K562 (cell line): ENCODE measurements at regions not wholly inside any gene's neighbourhood (a gene's known extent, or its start where the extent isn't known, plus 50 kb on each side); places are given as distances from the start of the nearest gene placed in this dataset.

Experiments
- ATAC-seq: fragments of 200-7000 bp; cut with Tn5 transposase; 3 replicates; pipeline ENCODE4 v1.9.1; 2020; ENCODE audit warnings: moderate library complexity
- BruUV-seq: library from RNA; stranded (reverse); fragments of 400-500 nt; replicated peaks from 2 replicates; lab custom pipeline; 2021; lab: Mats Ljungman, UMichigan
- CTCF ChIA-PET: fragments of 300-600 bp; formaldehyde crosslinking; extraction: SDS; loops from one replicate; lab custom pipeline; 2021; ENCODE audit warnings: low intra/inter-chr PET ratio; lab: Yijun Ruan, JAX
- POLR2A ChIA-PET: fragments of 300-600, 350-650 bp; sonication (Branson Sonifier 250); formaldehyde crosslinking; extraction: SDS; loops from one replicate; lab custom pipeline; 2021; ENCODE audit warnings: antibody characterized with exemption, inconsistent platforms; lab: Yijun Ruan, JAX
- DNase-seq, 4 experiments: peaks; one replicate each; pipeline versions ENCODE4 v3.0.0 to v3.0.0-alpha.2; 2011 to 2018; ENCODE audit warnings: low spot score in 3 of 4, mixed read lengths in 3 of 4; ENCODE audit errors: extremely low read depth in 1 of 4
- FAIRE-seq: peaks from 2 replicates; lab custom pipeline; 2011; peaks lifted over from hg19 to GRCh38; lab: Jason Lieb, UNC
- H2AFZ ChIP-seq: 2 replicates; pipeline ENCODE4 v1.6.0; 2011; ENCODE audit warnings: low read depth, low read length, control low read depth, inconsistent platforms
- H3K27ac ChIP-seq: fragments of 200-600 bp; 3 replicates; pipeline ENCODE4 v1.8.0; 2011; ENCODE audit warnings: low read depth, mild to moderate bottlenecking, control low read depth, inconsistent platforms, low read length, moderate library complexity, mixed read lengths; ENCODE audit errors: extremely low read depth
- H3K27me3 ChIP-seq, 2 experiments: fragments of 300-600 bp in 1 of 2; 2 replicates in 1 of 2; 3 replicates in 1 of 2; pipeline versions ENCODE4 v1.6.0 to v1.8.0; 2011; ENCODE audit warnings: inconsistent platforms in 2 of 2, low read length in 2 of 2, mild to moderate bottlenecking in 1 of 2, mixed read lengths in 1 of 2, moderate library complexity in 1 of 2; ENCODE audit not compliant: control insufficient read depth in 2 of 2, insufficient read depth in 2 of 2
- H3K36me3 ChIP-seq: fragments of 300-600 bp; 3 replicates; pipeline ENCODE4 v1.8.0; 2011; ENCODE audit warnings: mild to moderate bottlenecking, low read length, inconsistent platforms; ENCODE audit not compliant: control insufficient read depth, insufficient read depth
- H3K4me1 ChIP-seq, 2 experiments: fragments of 200-600 bp in 1 of 2; replicated peaks in 1 of 2; 2 replicates in 1 of 2; 3 replicates in 1 of 2; pipeline versions ENCODE4 v1.5.1 to v1.8.0; 2011; ENCODE audit warnings: inconsistent platforms in 2 of 2, low read length in 2 of 2, mild to moderate bottlenecking in 1 of 2, mixed read lengths in 1 of 2, moderate library complexity in 1 of 2; ENCODE audit not compliant: control insufficient read depth in 2 of 2, insufficient read depth in 2 of 2
- H3K4me2 ChIP-seq: 2 replicates; pipeline ENCODE4 v1.6.1; 2011; ENCODE audit warnings: low read length, control low read depth, inconsistent platforms, mixed read lengths; ENCODE audit not compliant: insufficient read depth
- H3K4me3 ChIP-seq: fragments of 200-600 bp; sonication (generic), shearing (Covaris generic); 2 replicates; pipeline ENCODE4 v1.5.1; 2016; ENCODE audit warnings: control low read depth, inconsistent platforms
- H3K79me2 ChIP-seq: fragments of 200-600 bp; 3 replicates; pipeline ENCODE4 v1.8.0; 2011; ENCODE audit warnings: low read length, inconsistent platforms; ENCODE audit not compliant: control insufficient read depth, insufficient read depth
- H3K9ac ChIP-seq, 2 experiments: 2 replicates each; pipeline versions ENCODE4 v1.6.0 to v1.6.1; 2011; ENCODE audit warnings: low read depth in 2 of 2, low read length in 2 of 2, control low read depth in 1 of 2, inconsistent platforms in 1 of 2, mild to moderate bottlenecking in 1 of 2, mixed read lengths in 1 of 2; ENCODE audit not compliant: insufficient read depth in 1 of 2
- H3K9me1 ChIP-seq: one replicate; pipeline ENCODE4 v1.6.0; 2011; ENCODE audit warnings: inconsistent platforms, mild to moderate bottlenecking, low read length, moderate library complexity; ENCODE audit not compliant: control insufficient read depth, insufficient read depth
- H3K9me3 ChIP-seq: replicated peaks from 2 replicates; pipeline ENCODE4 v1.5.1; 2011; ENCODE audit warnings: low read depth, low read length, inconsistent platforms; ENCODE audit not compliant: control insufficient read depth, insufficient read depth
- H4K20me1 ChIP-seq: replicated peaks from 2 replicates; pipeline ENCODE4 v1.6.1; 2011; ENCODE audit warnings: low read length, inconsistent platforms, mixed read lengths; ENCODE audit not compliant: control insufficient read depth, insufficient read depth
- ELF1 ChIP-seq: fragments of 200-800 bp; sonication (Bioruptor generic); IDR thresholded peaks from 2 replicates; pipeline ENCODE4 v1.6.1; 2016; ENCODE audit warnings: missing genetic modification characterization, missing compliant biosample characterization
- ESRRA ChIP-seq: fragments of 450-650 bp; IDR thresholded peaks from 2 replicates; pipeline ENCODE4 v1.6.1; 2014; ENCODE audit warnings: low read depth, mild to moderate bottlenecking, moderate library complexity, borderline replicate concordance
- GTF2E2 ChIP-seq: fragments of 200-800 bp; sonication (Bioruptor generic); IDR thresholded peaks from 2 replicates; pipeline ENCODE4 v1.6.1; 2016; ENCODE audit warnings: missing genetic modification characterization, missing compliant biosample characterization
- PHB ChIP-seq: fragments of 250-450 bp; sonication (Bioruptor Pico); IDR thresholded peaks from 2 replicates; pipeline ENCODE4 v1.5.0; 2021
- POLR2B ChIP-seq: fragments of 450-650 bp; IDR thresholded peaks from 2 replicates; pipeline ENCODE4 v1.6.1; 2018; ENCODE audit warnings: low read depth; ENCODE audit not compliant: partially characterized antibody
- ZNF507 ChIP-seq: conservative IDR thresholded peaks from 2 replicates; pipeline ENCODE4 v1.6.1; 2017; ENCODE audit warnings: missing genetic modification characterization, missing compliant biosample characterization
- ZNF512 ChIP-seq: IDR thresholded peaks from 2 replicates; pipeline ENCODE4 v1.6.1; 2016; ENCODE audit warnings: missing genetic modification characterization, missing compliant biosample characterization
- ZNF57 ChIP-seq: fragments of 450-650 bp; formaldehyde crosslinking; IDR thresholded peaks from 2 replicates; pipeline ENCODE4 v1.4.0; 2020; ENCODE audit warnings: mild to moderate bottlenecking, moderate library complexity
- WGBS: fragments of 100-300 bp; shearing (Covaris generic); methylation state at CpG from one replicate; pipeline ENCODE4 v1.1.6; 2016; ENCODE audit warnings: low coverage, mixed read lengths; ENCODE audit not compliant: insufficient coverage; ENCODE audit errors: missing lambda C conversion rate; 5-methylcytosine and 5-hydroxymethylcytosine counted together
- in situ Hi-C: fragments of 300-500 bp; cut with MboI; formaldehyde crosslinking; loops from 4 replicates; pipeline ENCODE4 v1.15.0; 2018; ENCODE audit warnings: inconsistent platforms, mixed read lengths
- intact Hi-C: fragments of 100-400 bp; cut with micrococcal nuclease; formaldehyde crosslinking; loops from 2 replicates; pipeline ENCODE4 v1.14.2; 2022
- TF ChIP-seq, protein P1 (sequence below), 2 experiments: fragments of 200-800 bp in 1 of 2; sonication (Bioruptor generic) in 1 of 2; sonication (generic) in 1 of 2; formaldehyde crosslinking in 1 of 2; IDR thresholded peaks in 1 of 2; conservative IDR thresholded peaks in 1 of 2; 2 replicates each; pipeline versions ENCODE4 v1.5.0 to v1.6.1; 2016 to 2020; ENCODE audit warnings: missing compliant biosample characterization in 1 of 2, missing genetic modification characterization in 1 of 2, missing genetic modification reagents in 1 of 2
- TF ChIP-seq, protein P2 (sequence below): fragments of 250-450 bp; sonication (Bioruptor Pico); IDR thresholded peaks from 2 replicates; pipeline ENCODE4 v1.9.0; 2021; ENCODE audit warnings: mild to moderate bottlenecking, inconsistent platforms
- TF ChIP-seq, protein P3 (sequence below), 3 experiments: fragments of 200-800 bp in 1 of 3; sonication (Bioruptor generic) in 1 of 3; sonication (generic) in 1 of 3; formaldehyde crosslinking in 1 of 3; IDR thresholded peaks; 2 replicates each; pipeline versions ENCODE4 v1.6.1 to v1.8.0; 2016 to 2022; ENCODE audit warnings: mild to moderate bottlenecking in 2 of 3, missing compliant biosample characterization in 2 of 3, missing genetic modification characterization in 2 of 3, missing genetic modification reagents in 1 of 3
- TF ChIP-seq, protein P4 (sequence below): fragments of 200-400 bp; formaldehyde crosslinking; IDR thresholded peaks from 2 replicates; pipeline ENCODE4 v1.6.1; 2017; ENCODE audit warnings: mild to moderate bottlenecking, low read depth, low read length, moderate library complexity

GRCh38 chr6:156497618-156498017 is 279.6 kb upstream of the ARID1B start:
- H3K27ac ChIP-seq: no peak overlapping the region
- TF ChIP-seq, protein P1, sequence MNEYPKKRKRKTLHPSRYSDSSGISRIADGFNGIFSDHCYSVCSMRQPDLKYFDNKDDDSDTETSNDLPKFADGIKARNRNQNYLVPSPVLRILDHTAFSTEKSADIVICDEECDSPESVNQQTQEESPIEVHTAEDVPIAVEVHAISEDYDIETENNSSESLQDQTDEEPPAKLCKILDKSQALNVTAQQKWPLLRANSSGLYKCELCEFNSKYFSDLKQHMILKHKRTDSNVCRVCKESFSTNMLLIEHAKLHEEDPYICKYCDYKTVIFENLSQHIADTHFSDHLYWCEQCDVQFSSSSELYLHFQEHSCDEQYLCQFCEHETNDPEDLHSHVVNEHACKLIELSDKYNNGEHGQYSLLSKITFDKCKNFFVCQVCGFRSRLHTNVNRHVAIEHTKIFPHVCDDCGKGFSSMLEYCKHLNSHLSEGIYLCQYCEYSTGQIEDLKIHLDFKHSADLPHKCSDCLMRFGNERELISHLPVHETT (CRISPR knock-in tag; conservative IDR thresholded peaks at IDR 0.05 in 1 of 2, IDR thresholded peaks at IDR 0.05 in 1 of 2): no peak
- TF ChIP-seq POLR2B (no peak), ELF1 (tag) (no peak), GTF2E2 (tag) (no peak), ESRRA (no peak), ZNF57 (no peak), ZNF512 (tag) (no peak), PHB (CRISPR knock-in tag) (no peak), ZNF507 (tag) (no peak)
- TF ChIP-seq, protein P2, sequence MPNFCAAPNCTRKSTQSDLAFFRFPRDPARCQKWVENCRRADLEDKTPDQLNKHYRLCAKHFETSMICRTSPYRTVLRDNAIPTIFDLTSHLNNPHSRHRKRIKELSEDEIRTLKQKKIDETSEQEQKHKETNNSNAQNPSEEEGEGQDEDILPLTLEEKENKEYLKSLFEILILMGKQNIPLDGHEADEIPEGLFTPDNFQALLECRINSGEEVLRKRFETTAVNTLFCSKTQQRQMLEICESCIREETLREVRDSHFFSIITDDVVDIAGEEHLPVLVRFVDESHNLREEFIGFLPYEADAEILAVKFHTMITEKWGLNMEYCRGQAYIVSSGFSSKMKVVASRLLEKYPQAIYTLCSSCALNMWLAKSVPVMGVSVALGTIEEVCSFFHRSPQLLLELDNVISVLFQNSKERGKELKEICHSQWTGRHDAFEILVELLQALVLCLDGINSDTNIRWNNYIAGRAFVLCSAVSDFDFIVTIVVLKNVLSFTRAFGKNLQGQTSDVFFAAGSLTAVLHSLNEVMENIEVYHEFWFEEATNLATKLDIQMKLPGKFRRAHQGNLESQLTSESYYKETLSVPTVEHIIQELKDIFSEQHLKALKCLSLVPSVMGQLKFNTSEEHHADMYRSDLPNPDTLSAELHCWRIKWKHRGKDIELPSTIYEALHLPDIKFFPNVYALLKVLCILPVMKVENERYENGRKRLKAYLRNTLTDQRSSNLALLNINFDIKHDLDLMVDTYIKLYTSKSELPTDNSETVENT (CRISPR knock-in tag): no peak
- TF ChIP-seq, protein P3, sequence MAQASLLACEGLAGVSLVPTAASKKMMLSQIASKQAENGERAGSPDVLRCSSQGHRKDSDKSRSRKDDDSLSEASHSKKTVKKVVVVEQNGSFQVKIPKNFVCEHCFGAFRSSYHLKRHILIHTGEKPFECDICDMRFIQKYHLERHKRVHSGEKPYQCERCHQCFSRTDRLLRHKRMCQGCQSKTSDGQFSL (CRISPR knock-in tag; IDR thresholded peaks at IDR 0.05): no peak
- TF ChIP-seq, protein P3 (tag; IDR thresholded peaks at IDR 0.05): no peak
- TF ChIP-seq, protein P4, sequence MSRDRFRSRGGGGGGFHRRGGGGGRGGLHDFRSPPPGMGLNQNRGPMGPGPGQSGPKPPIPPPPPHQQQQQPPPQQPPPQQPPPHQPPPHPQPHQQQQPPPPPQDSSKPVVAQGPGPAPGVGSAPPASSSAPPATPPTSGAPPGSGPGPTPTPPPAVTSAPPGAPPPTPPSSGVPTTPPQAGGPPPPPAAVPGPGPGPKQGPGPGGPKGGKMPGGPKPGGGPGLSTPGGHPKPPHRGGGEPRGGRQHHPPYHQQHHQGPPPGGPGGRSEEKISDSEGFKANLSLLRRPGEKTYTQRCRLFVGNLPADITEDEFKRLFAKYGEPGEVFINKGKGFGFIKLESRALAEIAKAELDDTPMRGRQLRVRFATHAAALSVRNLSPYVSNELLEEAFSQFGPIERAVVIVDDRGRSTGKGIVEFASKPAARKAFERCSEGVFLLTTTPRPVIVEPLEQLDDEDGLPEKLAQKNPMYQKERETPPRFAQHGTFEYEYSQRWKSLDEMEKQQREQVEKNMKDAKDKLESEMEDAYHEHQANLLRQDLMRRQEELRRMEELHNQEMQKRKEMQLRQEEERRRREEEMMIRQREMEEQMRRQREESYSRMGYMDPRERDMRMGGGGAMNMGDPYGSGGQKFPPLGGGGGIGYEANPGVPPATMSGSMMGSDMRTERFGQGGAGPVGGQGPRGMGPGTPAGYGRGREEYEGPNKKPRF: no peak
- TF ChIP-seq, all 486 proteins: peak for 0
- in situ Hi-C loops (no loop called here), intact Hi-C loops (no loop called here)
- no peak for DNase-seq
- Histone ChIP-seq H3K4me3 (no peak overlapping the region), H3K27me3 (no peaks in the 10 kb centered on the region), H3K9me3 (no peaks in the 10 kb centered on the region), H3K4me2 (no peak overlapping the region), H2AFZ (no peak overlapping the region), H4K20me1 (no peaks in the 10 kb centered on the region), H3K9ac (no peak overlapping the region), H3K79me2 (no peaks in the 10 kb centered on the region), H3K36me3 (no peaks in the 10 kb centered on the region), H3K9me1 (no peaks in the 10 kb centered on the region), H3K4me1 (no peaks in the 10 kb centered on the region)
- WGBS: 11% methylated on average over 2 of the region's 2 CpGs
- FAIRE-seq: no peak
- ChIA-PET POLR2A (no interaction called here), CTCF (no interaction called here)
- no peak for ATAC-seq
- no TSS peak for BruUV-seq
